ENCODE measurements at regions not wholly inside any gene's neighbourhood (a gene's known extent, or its start where the extent isn't known, plus 50 kb on each side); places are given as distances from the start of the nearest gene placed in this dataset.

DNA sequence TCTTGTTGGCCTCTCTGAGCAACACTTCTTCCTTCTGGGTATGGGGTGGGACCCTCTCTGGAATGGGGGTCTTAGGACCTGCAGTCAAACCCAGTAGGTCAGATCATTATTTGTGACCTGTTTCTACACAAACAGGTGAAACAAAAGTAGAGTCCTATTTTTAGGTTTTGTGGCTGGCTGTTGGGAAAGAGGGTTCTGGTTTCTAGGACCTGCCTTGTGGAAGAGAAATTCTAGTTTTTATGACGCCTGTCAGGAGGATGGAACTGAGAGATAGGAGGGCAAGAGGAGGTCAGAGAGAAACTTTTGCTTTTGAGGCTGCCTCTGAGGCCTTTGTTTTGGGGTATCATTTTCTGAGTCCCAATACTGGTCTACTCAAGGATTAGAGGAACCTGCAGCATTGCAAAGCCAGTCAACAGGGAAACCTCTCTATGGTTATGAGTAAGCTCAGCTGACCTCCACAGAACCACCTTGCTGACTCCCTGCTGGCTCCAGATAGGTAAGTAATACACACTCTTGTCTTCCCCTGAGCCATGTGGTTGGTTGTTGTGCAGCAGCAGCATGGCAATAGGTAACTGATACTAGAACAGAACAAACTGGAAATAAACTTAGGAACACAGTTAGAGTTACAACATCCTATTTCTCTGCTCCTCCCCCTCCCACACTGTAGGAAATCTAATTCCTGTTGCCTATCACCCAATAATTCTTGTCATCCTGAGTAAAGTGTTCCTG, 114.7 kb upstream of the VCX3B start:
- TF ChIP-seq, protein P1, sequence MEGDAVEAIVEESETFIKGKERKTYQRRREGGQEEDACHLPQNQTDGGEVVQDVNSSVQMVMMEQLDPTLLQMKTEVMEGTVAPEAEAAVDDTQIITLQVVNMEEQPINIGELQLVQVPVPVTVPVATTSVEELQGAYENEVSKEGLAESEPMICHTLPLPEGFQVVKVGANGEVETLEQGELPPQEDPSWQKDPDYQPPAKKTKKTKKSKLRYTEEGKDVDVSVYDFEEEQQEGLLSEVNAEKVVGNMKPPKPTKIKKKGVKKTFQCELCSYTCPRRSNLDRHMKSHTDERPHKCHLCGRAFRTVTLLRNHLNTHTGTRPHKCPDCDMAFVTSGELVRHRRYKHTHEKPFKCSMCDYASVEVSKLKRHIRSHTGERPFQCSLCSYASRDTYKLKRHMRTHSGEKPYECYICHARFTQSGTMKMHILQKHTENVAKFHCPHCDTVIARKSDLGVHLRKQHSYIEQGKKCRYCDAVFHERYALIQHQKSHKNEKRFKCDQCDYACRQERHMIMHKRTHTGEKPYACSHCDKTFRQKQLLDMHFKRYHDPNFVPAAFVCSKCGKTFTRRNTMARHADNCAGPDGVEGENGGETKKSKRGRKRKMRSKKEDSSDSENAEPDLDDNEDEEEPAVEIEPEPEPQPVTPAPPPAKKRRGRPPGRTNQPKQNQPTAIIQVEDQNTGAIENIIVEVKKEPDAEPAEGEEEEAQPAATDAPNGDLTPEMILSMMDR (IDR thresholded peaks at IDR 0.05): no peak
- no peak for TF ChIP-seq EP300 (IDR thresholded peaks at IDR 0.05)

Data from sigmoid colon (tissue), 4 donors.